SK-N-SH treated with all-trans-retinoic acid at 6 μM for 48 hours (cell line): ENCODE measurements at regions not wholly inside any gene's neighbourhood (a gene's known extent, or its start where the extent isn't known, plus 50 kb on each side); places are given as distances from the start of the nearest gene placed in this dataset.

ENCODE experiments used
- GLIS3 ChIP-seq: fragments of 250-450 bp; sonication (Bioruptor Pico); IDR thresholded peaks from 2 replicates; pipeline ENCODE4 v1.5.0; 2020; ENCODE audit warnings: mild to moderate bottlenecking, moderate library complexity
- PATZ1 ChIP-seq: fragments of 250-450 bp; sonication (Bioruptor Pico); IDR thresholded peaks from 2 replicates; pipeline ENCODE4 v1.8.0; 2020; ENCODE audit warnings: mild to moderate bottlenecking, moderate library complexity, borderline replicate concordance
- RARB ChIP-seq: fragments of 250-450 bp; sonication (Bioruptor Pico); IDR thresholded peaks from 2 replicates; pipeline ENCODE4 v1.8.0; 2021; ENCODE audit warnings: mild to moderate bottlenecking, moderate library complexity
- TCF4 ChIP-seq: fragments of 250-450 bp; sonication (Bioruptor Pico); IDR thresholded peaks from 2 replicates; pipeline ENCODE4 v1.8.0; 2021; ENCODE audit warnings: mild to moderate bottlenecking, moderate library complexity, borderline replicate concordance
- ZNF8 ChIP-seq: fragments of 450-650 bp; formaldehyde crosslinking; IDR thresholded peaks from 2 replicates; pipeline ENCODE4 v1.5.0; 2020; ENCODE audit warnings: mild to moderate bottlenecking, moderate library complexity
- TF ChIP-seq, protein P1 (sequence below): fragments of 250-450 bp; sonication (Bioruptor Pico); IDR thresholded peaks from 2 replicates; pipeline ENCODE4 v1.8.0; 2021; ENCODE audit warnings: low read depth, mild to moderate bottlenecking, moderate library complexity, borderline replicate concordance
- TF ChIP-seq, protein P2 (sequence below): fragments of 250-450 bp; sonication (Bioruptor Pico); IDR thresholded peaks from 2 replicates; pipeline ENCODE4 v1.5.0; 2020; ENCODE audit warnings: mild to moderate bottlenecking, moderate library complexity

DNA sequence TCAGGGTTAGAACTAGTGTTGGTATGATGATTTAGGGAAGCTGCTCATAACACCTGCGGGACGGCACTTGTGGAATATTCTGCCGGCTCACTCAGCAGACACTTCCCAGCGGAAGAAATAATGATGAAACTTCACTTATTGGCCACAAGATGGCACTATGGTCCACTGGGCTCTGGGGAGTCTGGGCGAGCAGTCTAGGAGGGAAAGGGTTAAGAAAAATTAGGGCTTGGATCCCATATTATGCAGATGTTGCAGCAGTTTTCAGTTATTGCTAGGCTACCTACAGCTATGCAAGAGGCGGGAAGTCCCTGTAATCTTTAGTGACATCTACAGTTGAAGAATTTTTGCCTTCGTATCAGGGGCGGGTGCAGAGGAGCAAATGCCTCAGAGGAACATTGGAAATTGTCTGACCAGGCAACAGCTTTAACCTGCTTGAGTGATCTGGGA is 238.7 kb upstream of the PRSS58 start:
- no peak for TF ChIP-seq GLIS3 (CRISPR knock-in tag)
- TF ChIP-seq PATZ1 = no peak
- TF ChIP-seq, protein P1, sequence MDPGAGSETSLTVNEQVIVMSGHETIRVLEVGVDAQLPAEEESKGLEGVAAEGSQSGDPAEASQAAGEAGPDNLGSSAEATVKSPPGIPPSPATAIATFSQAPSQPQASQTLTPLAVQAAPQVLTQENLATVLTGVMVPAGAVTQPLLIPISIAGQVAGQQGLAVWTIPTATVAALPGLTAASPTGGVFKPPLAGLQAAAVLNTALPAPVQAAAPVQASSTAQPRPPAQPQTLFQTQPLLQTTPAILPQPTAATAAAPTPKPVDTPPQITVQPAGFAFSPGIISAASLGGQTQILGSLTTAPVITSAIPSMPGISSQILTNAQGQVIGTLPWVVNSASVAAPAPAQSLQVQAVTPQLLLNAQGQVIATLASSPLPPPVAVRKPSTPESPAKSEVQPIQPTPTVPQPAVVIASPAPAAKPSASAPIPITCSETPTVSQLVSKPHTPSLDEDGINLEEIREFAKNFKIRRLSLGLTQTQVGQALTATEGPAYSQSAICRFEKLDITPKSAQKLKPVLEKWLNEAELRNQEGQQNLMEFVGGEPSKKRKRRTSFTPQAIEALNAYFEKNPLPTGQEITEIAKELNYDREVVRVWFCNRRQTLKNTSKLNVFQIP (CRISPR knock-in tag) = no peak
- no peak for TF ChIP-seq RARB (CRISPR knock-in tag)
- TF ChIP-seq TCF4 (CRISPR knock-in tag) = no peak
- no peak for TF ChIP-seq ZNF8 (CRISPR knock-in tag)
- TF ChIP-seq, protein P2, sequence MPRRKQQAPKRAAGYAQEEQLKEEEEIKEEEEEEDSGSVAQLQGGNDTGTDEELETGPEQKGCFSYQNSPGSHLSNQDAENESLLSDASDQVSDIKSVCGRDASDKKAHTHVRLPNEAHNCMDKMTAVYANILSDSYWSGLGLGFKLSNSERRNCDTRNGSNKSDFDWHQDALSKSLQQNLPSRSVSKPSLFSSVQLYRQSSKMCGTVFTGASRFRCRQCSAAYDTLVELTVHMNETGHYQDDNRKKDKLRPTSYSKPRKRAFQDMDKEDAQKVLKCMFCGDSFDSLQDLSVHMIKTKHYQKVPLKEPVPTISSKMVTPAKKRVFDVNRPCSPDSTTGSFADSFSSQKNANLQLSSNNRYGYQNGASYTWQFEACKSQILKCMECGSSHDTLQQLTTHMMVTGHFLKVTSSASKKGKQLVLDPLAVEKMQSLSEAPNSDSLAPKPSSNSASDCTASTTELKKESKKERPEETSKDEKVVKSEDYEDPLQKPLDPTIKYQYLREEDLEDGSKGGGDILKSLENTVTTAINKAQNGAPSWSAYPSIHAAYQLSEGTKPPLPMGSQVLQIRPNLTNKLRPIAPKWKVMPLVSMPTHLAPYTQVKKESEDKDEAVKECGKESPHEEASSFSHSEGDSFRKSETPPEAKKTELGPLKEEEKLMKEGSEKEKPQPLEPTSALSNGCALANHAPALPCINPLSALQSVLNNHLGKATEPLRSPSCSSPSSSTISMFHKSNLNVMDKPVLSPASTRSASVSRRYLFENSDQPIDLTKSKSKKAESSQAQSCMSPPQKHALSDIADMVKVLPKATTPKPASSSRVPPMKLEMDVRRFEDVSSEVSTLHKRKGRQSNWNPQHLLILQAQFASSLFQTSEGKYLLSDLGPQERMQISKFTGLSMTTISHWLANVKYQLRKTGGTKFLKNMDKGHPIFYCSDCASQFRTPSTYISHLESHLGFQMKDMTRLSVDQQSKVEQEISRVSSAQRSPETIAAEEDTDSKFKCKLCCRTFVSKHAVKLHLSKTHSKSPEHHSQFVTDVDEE (CRISPR knock-in tag) = no peak
